HG03196 (cell line): ENCODE measurements at regions not wholly inside any gene's neighbourhood (a gene's known extent, or its start where the extent isn't known, plus 50 kb on each side); places are given as distances from the start of the nearest gene placed in this dataset.
A peak's percentile ranks its signal among the peaks of the same experiment; 100 is the strongest.

Source experiments
- ATAC-seq: cut with Tn5 transposase; IDR thresholded peaks from one replicate; pipeline ENCODE4 v1.9.1; 2021; ENCODE audit not compliant: unreplicated experiment

DNA sequence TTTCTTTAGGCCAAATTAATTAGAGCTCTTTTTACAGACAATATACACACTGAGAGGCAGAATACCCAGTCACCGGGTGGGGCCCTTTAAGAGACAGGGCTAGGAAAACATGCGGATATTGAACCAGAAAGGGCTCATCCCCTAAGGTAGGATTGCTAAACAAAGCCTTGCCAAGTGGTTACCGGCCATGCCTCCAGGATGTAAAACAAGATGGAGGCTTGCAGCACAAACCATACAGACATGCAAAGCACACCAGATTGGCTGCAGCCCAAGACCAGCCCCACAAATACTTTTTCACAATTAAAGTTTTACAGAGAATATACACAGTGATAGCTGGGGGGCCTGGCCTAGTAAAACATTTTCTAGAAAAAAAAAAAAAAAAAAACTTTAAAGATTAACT, 210.0 kb downstream of the KLHL4 start:
- ATAC-seq, result no peak

- ATAC-seq, result no peak
Measured at GRCh38 chrX:87728024-87728423, 210.4 kb downstream of the KLHL4 start.

GRCh38 chrX:87728459-87728858, 210.9 kb downstream of the KLHL4 start:
- no peak for ATAC-seq

DNA sequence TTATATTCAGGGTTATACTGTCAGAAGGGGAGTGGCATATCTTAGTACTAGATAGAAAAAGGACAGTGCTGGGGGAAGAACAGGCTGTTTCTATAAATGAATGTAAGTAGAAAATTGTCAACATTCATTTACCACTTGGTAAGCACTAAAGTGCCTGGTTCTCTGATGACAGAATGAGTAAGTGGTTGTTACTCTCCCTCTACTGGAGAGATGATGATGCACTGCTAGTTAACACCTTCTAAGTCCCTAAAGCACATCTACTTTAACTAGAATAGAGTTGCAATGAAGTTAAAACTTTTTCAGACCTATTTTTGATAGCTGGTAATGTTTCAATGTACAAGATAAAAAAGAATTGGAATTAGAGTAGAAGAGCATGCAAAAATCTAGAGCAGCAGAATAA, 214.5 kb downstream of the KLHL4 start:
- no peak for ATAC-seq

DNA sequence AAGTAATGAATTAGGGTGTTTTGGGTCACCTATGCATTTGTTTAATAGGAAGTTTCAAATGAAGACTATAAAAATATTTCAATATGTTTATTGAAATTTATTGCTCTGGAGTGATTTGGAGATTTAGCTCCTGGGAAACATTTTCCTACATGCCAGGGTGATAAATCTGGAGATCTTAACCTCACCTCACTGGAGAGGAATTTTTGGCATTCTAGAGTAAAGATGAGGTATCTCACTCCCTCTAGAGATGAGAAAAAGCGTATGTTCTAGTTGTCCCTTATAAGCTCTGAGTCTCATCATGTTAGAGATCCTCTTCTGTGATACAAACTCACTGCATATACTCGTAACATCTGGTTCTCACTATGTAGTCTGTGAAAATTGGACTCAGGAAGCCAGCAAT, 219.0 kb downstream of the KLHL4 start:
- no peak for ATAC-seq

GRCh38 chrX:87744391-87744790, 226.8 kb downstream of the KLHL4 start:
- ATAC-seq, result no peak

- no peak for ATAC-seq
Measured at GRCh38 chrX:87755493-87755892, 237.9 kb downstream of the KLHL4 start.

DNA sequence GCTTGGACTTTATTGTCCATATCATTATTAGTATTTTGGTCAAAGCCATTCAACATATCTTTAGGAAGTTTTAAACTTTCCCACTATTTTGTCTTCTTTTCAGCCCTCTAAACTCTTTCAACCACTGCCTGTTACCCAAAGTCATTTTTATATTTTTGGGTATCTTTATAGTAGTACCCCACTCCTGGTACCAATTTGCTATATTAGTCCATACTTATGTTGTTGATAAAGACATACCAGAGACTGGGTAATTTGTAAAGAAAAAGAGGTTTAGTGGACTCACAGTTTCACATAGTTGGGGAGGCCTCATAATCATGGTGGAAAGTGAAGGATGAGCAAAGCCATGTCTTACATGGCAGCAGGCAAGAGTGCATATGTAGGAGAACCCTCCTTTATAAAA, 271.4 kb downstream of the KLHL4 start:
- ATAC-seq, result no peak

- no peak for ATAC-seq
Measured at GRCh38 chrX:87798039-87798438, 280.4 kb downstream of the KLHL4 start.

GRCh38 chrX:87805829-87806490, 288.4 kb downstream of the KLHL4 start:
- no peak for ATAC-seq

GRCh38 chrX:87808576-87809243, 291.1 kb downstream of the KLHL4 start:
- no peak for ATAC-seq

DNA sequence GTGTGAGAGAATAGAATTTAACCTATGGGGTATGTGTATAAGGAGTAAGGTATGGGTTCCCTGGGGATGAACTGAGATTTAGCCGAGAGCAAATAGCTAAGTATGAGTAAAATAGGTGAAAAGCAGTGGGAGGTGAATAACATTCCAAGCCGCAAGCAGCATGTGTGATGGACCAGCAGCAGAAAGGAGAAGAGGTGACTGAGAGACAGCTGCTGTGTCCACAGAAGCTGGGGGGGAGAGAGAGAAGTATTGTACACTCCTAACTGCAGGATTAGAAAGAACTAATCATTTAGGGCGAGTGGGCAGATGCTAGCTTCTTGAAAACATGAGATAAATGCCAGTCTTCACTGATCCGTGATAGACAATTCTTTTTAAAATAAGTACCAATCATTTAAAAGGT, 296.0 kb downstream of the KLHL4 start:
- no peak for ATAC-seq

- ATAC-seq, result no peak
Measured at GRCh38 chrX:87846956-87847355, 329.4 kb downstream of the KLHL4 start.

GRCh38 chrX:87873347-87873941, 355.8 kb downstream of the KLHL4 start:
- no peak for ATAC-seq

- ATAC-seq, result no peak
Measured at GRCh38 chrX:87874043-87874442, 356.4 kb downstream of the KLHL4 start.

GRCh38 chrX:87878926-87879325, 361.3 kb downstream of the KLHL4 start:
- no peak for ATAC-seq

DNA sequence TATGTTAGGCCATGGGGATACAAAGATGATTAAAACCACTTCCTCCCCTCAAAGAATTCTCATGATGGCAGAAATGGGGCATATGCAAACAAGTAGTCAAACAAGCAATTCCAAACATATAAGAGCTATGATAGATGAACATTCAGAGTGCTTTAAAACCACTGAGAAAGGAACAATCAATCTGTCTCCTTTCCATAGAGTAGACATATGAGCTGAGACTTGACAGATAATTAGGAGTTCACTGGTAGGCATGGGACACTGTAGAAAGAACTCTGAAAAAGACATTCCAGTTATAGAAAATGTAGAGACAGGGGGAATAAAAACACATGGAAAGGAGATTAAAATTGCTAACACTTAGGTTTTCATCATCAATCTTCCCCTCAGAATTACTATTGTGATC, 372.8 kb downstream of the KLHL4 start:
- no peak for ATAC-seq

GRCh38 chrX:87895421-87895820, 377.8 kb downstream of the KLHL4 start:
- no peak for ATAC-seq

- ATAC-seq, result no peak
Measured at GRCh38 chrX:87896057-87896456, 378.5 kb downstream of the KLHL4 start.

- ATAC-seq, result peak; percentile 68
Measured at GRCh38 chrX:87900320-87900908, 382.8 kb downstream of the KLHL4 start.

DNA sequence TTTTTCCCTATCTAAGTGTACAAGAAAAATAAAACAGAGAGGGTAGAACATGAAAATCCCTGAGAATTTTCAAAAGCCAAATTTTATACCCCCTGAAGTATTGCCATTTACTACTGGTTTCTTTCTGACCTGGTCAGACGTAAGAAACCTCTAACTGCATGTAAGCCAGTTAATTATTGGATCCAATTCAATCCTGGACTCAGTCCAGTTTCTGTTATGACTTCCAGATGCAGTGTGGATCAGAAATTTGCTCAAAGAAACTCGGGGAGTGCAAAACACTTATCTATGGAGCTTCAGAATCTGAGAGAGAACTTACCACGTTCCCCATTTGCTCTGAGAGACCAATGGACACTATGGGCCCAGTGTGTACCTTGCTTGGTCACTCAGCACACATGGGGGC, 383.5 kb downstream of the KLHL4 start:
- ATAC-seq, result no peak

DNA sequence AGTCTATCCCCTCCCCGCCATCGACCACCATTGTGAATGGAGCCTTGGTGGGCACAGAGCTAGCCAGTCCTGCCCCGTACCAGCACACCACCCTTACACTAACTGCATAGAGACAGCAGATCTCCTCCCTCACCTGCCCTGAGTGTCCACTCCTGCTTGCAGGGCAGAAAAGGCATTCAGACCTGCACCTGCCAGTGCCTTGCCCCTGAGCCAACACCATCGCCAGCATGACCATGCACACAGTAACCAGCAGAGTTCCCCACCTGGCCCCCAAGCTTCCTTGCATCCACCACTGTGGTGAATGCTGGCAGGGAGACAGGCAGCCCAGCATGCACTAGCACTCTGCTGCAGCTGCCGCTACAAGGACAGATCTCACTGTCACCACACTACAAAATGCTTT, 397.1 kb downstream of the KLHL4 start:
- no peak for ATAC-seq
